ENCODE measurements at regions not wholly inside any gene's neighbourhood (a gene's known extent, or its start where the extent isn't known, plus 50 kb on each side); places are given as distances from the start of the nearest gene placed in this dataset.

DNA sequence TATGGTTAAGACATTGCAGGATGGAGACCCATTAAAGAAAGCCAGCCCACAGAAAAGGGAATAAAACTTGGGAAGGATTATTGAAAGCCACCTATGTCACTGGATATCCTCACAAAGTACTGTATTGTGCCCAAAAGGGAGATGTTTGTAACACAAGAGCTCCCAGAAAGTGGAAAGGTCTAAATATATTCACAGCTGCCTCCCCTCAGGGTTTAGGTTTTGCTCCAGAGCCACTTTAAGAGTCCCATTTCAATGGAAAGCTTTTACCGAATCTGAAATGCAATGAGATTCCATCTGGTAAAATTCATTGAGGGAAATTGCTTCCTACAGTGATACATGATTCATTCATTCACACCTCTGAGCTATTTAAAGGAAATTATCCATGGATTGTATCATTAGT lies 176.4 kb downstream of the XPNPEP1 start:
- H4K91ac ChIP-seq (ENCODE audit: insufficient read length, low read depth, low read length): no peak overlapping the region
- no peak overlapping the region for H3K23ac ChIP-seq (ENCODE audit: insufficient read length, low read depth, low read length)
- H3K9ac ChIP-seq (ENCODE audit: extremely low read depth, insufficient read length, low read length): no peak overlapping the region
- H2AFZ ChIP-seq (ENCODE audit: low read length): no peak overlapping the region
- no peaks in the 10 kb centered on the region for H4K20me1 ChIP-seq (ENCODE audit: control insufficient read depth, insufficient read depth, insufficient read length)
- no peaks in the 10 kb centered on the region for H3K79me1 ChIP-seq (ENCODE audit: insufficient read depth, low read depth, low read length, poor library complexity, severe bottlenecking)
- Mint-ChIP-seq H3K4me1 (no peaks in the 10 kb centered on the region), H3K9me3 (no peaks in the 10 kb centered on the region; a peak in 1 of 5 replicates), H3K27ac (no peak overlapping the region), H3K36me3 (ENCODE audit: insufficient read depth in 1 of 3, low read depth in 3 of 3) (no peaks in the 10 kb centered on the region), H3K4me3 (no peak overlapping the region), H3K27me3 (ENCODE audit: low read depth) (peaks cover 9% of the 10 kb centered on the region)
- TF ChIP-seq, protein P1, sequence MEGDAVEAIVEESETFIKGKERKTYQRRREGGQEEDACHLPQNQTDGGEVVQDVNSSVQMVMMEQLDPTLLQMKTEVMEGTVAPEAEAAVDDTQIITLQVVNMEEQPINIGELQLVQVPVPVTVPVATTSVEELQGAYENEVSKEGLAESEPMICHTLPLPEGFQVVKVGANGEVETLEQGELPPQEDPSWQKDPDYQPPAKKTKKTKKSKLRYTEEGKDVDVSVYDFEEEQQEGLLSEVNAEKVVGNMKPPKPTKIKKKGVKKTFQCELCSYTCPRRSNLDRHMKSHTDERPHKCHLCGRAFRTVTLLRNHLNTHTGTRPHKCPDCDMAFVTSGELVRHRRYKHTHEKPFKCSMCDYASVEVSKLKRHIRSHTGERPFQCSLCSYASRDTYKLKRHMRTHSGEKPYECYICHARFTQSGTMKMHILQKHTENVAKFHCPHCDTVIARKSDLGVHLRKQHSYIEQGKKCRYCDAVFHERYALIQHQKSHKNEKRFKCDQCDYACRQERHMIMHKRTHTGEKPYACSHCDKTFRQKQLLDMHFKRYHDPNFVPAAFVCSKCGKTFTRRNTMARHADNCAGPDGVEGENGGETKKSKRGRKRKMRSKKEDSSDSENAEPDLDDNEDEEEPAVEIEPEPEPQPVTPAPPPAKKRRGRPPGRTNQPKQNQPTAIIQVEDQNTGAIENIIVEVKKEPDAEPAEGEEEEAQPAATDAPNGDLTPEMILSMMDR (conservative IDR thresholded peaks at IDR 0.05): no peak
- no peak overlapping the region for H2BK12ac ChIP-seq (ENCODE audit: insufficient read length, low read depth, low read length)
- WGBS (ENCODE audit: extremely low coverage, insufficient read length, low lambda C conversion rate): no CpG with 5 or more reads among the region's 1 CpG
- H4K5ac ChIP-seq (ENCODE audit: insufficient read length, low read depth, low read length): no peak overlapping the region
- H2AK5ac ChIP-seq (ENCODE audit: insufficient read length, low read length): no peak overlapping the region
- H3K4me2 ChIP-seq (ENCODE audit: insufficient read depth, insufficient read length, low read length): no peak overlapping the region
- H3K23me2 ChIP-seq (ENCODE audit: insufficient read length, low read depth, low read length, poor library complexity, severe bottlenecking): no peaks in the 10 kb centered on the region
- H3K4me1 ChIP-seq (ENCODE audit: insufficient read depth, low read length): no peaks in the 10 kb centered on the region
- H2BK5ac ChIP-seq (ENCODE audit: insufficient read length, low read length): no peak overlapping the region
- no peak overlapping the region for H3T11ph ChIP-seq (ENCODE audit: low read length)
- H3K79me2 ChIP-seq (ENCODE audit: insufficient read depth, low read length): no peaks in the 10 kb centered on the region
- no peak overlapping the region for H2BK120ac ChIP-seq (ENCODE audit: low read depth, low read length, poor library complexity, severe bottlenecking)
- no peaks in the 10 kb centered on the region for H3K9me3 ChIP-seq (ENCODE audit: control insufficient read depth, low read depth, low read length)
- no peak overlapping the region for H3K27ac ChIP-seq (ENCODE audit: insufficient read length, low read depth, low read length)
- no peak overlapping the region for H2BK20ac ChIP-seq (ENCODE audit: low read depth, low read length, poor library complexity, severe bottlenecking)
- H3K27me3 ChIP-seq (ENCODE audit: insufficient read depth, low read length): no peaks in the 10 kb centered on the region
- H3K56ac ChIP-seq (ENCODE audit: insufficient read length, low read depth, low read length): no peak overlapping the region
- H2BK15ac ChIP-seq (ENCODE audit: low read depth, low read length): no peak overlapping the region
- H3K4ac ChIP-seq (ENCODE audit: low read depth, low read length): no peak overlapping the region
- no peak overlapping the region for H3K14ac ChIP-seq (ENCODE audit: insufficient read depth, low read length)
- DNase-seq: no peak
- H3K18ac ChIP-seq (ENCODE audit: insufficient read length, low read depth, low read length): no peak overlapping the region
- no peak overlapping the region for H4K8ac ChIP-seq (replicated peaks; ENCODE audit: insufficient read length, low read depth, low read length)

Measured in H9 (cell line).